AG10803 (cell line): ENCODE measurements at regions not wholly inside any gene's neighbourhood (a gene's known extent, or its start where the extent isn't known, plus 50 kb on each side); places are given as distances from the start of the nearest gene placed in this dataset.

Experiments used
- DNase-seq: peaks from one replicate; pipeline ENCODE4 v3.0.0; 2010; ENCODE audit warnings: low read depth
- H3K4me3 ChIP-seq: 2 replicates; pipeline ENCODE4 v1.5.1; 2011; ENCODE audit warnings: mild to moderate bottlenecking, low read length, control low read depth
- TF ChIP-seq, protein P1 (sequence below): conservative IDR thresholded peaks from 2 replicates; pipeline ENCODE4 v1.5.1; 2011; ENCODE audit warnings: mild to moderate bottlenecking, low read length, control low read depth, inconsistent platforms

DNA sequence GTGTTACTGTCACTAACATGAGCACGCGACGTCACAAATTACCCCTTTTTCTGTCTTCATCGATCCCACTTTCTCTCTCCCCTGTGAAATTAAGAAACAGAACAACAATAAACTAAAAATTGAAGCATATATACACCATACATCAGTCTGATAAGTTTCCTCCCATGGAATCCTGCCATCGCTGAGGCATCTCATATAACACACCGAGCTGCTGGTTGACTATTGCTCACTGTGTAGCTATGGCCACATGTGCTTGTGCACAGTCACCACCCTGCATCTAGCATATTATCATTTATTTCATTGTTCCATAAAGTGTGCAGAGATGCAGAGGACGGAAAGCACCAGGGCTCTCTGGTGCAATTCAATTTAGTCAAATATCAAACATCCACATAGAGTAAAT is 777.9 kb upstream of the ARRDC4 start:
- H3K4me3 ChIP-seq, result no peak overlapping the region
- no peak for DNase-seq
- TF ChIP-seq, protein P1, sequence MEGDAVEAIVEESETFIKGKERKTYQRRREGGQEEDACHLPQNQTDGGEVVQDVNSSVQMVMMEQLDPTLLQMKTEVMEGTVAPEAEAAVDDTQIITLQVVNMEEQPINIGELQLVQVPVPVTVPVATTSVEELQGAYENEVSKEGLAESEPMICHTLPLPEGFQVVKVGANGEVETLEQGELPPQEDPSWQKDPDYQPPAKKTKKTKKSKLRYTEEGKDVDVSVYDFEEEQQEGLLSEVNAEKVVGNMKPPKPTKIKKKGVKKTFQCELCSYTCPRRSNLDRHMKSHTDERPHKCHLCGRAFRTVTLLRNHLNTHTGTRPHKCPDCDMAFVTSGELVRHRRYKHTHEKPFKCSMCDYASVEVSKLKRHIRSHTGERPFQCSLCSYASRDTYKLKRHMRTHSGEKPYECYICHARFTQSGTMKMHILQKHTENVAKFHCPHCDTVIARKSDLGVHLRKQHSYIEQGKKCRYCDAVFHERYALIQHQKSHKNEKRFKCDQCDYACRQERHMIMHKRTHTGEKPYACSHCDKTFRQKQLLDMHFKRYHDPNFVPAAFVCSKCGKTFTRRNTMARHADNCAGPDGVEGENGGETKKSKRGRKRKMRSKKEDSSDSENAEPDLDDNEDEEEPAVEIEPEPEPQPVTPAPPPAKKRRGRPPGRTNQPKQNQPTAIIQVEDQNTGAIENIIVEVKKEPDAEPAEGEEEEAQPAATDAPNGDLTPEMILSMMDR, result no peak

DNA sequence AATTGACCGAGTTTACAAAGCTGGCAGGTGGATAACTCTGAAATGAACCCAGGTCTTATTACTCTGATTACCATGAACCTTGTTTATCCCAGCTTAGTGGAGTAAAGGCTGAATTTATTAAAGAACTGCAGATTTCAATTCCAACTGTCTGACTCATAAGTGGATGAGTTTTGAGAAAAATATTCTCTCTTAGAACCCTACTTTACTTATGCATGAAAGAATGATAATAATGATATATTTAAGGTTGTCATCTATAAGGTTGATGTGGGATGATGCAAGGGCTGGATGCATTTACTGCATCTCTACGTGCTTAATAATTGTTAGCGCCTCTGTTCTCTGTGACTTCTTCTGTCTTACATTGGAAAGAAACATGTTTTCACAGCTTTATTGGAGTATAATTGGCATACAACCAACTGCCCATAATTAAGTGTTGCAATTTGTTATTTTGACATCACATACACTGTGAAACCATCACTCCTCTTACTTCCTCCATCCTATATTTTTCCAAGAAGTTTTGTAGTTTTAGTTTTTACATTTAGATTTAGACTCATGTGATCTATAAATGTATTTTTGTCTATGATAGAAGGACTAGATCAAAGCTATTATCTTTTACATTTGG is 771.2 kb upstream of the ARRDC4 start:
- H3K4me3 ChIP-seq, result no peak overlapping the region
- DNase-seq, result no peak
- TF ChIP-seq, protein P1, result no peak

DNA sequence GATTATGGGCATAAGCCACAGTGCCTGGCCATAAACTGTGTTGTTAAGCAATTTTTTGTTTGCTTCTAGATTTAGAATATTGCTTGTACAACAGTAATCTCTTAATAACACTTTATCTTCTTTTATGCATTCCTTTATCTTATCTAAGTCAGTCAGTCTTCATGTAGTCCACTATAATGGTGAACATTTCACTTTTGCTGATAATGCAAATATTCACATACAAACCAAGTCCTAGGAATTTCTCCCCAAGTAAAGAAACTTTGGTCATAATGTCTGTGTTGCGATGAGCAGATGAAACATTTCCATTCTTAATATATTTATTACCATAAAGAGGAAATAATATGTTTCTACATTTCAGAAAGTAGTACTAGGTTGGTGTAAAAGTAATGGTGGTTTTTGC is 765.8 kb upstream of the ARRDC4 start:
- TF ChIP-seq, protein P1, result no peak
- H3K4me3 ChIP-seq, result no peak overlapping the region
- no peak for DNase-seq

DNA sequence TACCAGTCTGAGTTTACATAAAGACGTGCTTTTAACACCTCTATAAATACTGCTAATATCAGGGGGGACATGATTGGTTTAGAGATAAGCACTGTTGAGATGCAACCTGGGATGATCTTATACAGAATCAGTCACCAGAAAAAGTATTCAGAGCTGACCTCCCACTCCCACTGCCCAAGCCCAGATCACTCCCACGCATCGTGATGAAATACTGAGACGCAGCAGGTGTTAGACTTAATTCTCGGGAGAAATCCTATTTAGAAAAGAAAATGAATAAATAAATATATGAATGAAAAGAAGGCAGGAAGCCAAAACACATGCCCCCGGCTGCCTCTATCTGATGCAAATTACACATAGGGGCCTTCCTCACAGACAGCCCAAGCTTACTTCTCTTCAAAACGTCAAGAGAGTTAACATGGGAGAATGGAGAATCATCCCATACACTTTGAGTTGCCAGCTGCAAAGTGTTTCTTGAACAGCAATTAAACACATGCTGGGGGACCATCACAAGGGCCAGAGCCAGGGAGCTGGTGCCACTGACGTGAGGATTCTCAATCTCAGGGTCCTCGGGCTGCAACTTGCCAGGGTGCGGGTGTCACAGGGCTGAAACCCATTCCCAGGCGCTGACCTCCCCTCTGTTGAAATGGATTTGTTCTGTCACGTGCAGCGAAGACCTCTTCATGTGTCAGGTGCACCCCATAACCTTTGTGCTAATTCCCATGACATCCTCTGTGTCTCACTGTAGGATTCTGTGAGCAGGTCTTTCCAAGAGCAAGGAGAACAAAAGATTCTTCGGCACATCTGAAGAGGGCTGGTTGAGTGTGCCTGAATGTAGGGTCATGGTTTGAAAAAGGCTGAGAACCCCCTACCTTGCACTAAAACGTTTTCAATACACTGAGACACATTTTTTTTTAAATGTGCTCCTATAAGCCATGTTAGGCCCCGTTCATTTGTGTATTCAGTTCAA is 764.2 kb upstream of the ARRDC4 start:
- TF ChIP-seq, protein P1, result no peak
- no peak overlapping the region for H3K4me3 ChIP-seq
- DNase-seq, result no peak

DNA sequence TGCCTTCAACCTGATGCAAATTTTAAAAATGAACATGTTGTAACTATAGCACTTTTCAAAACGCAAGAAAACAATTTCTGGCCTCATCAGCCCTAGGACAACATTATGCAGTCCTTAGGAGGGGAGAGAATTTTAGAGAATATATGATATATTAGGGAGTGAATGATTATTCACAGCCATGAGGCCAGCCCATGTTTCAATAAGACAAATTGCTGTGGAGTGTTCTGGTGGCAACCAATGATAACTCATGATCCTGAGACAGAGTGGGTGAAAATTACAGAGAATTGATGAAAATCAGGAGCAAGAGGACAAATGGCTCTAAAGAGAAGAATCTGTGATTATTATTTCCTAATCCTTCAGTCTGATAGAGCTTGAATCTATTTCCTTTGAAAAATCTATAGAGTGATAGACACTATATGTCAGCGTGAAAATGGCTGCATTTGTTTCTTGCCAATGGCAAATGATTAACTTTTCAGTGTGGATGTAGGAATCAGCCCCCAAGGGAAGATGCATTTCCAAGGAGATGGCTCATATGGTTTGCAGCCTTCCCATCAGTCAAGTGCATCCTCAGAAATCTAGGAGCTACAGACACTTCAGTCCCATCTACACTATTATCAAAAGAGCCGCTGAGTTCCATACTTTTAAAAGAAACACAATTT is 761.0 kb upstream of the ARRDC4 start:
- no peak for DNase-seq
- H3K4me3 ChIP-seq, result no peak overlapping the region
- TF ChIP-seq, protein P1, result no peak

DNA sequence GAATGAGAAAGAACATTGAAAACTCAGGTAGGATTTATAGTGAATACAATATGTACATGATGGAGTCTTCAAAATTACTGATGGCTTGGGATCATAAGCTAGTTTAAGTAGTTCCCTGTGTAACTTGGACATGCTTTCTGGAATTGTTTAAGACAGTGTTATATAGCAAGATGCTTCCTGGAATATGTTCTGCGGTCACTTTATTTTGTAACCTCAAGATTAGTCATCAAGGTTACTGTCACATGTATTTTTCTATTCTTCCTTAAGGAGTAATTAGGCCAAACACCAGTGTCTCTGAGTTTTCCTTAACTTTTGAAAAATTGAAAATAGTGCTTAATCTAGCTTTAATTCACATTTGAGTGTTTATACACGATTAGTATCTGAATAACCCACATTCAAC is 760.3 kb upstream of the ARRDC4 start:
- no peak overlapping the region for H3K4me3 ChIP-seq
- DNase-seq, result no peak
- TF ChIP-seq, protein P1, result no peak
